NCI-H1092 treated with DMSO at 0.1 percent for 48 hours (cell line): ENCODE measurements at regions not wholly inside any gene's neighbourhood (a gene's known extent, or its start where the extent isn't known, plus 50 kb on each side); places are given as distances from the start of the nearest gene placed in this dataset.

Source experiments
- DNase-seq: peaks from one replicate; lab custom pipeline; 2025; lab: John Stamatoyannopoulos, UW

GRCh38 chr15:62749036-62749815 lies 293.3 kb upstream of the TPM1 start:
- no peak for DNase-seq

DNA sequence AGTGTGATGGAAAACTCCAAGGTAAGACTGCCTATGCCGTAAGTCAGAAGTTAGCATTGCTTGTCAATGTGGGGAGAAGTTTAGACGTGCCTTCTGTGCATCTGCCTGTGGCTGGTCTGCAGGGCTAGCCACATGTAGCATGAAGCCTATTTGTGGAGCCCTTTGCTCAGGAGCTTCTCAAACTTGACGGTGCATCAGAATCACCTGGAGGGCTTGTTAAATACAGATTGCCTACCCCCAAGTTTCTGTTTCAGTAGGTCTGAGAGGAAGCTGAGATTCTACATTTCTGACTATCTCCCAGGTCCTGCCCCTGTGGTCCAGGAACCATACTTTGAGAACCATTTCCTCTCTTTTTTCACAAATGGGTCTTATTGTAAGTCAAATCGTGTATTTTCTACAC lies 292.1 kb upstream of the TPM1 start:
- DNase-seq, result no peak

GRCh38 chr15:62752657-62753517 lies 289.7 kb upstream of the TPM1 start:
- no peak for DNase-seq

DNA sequence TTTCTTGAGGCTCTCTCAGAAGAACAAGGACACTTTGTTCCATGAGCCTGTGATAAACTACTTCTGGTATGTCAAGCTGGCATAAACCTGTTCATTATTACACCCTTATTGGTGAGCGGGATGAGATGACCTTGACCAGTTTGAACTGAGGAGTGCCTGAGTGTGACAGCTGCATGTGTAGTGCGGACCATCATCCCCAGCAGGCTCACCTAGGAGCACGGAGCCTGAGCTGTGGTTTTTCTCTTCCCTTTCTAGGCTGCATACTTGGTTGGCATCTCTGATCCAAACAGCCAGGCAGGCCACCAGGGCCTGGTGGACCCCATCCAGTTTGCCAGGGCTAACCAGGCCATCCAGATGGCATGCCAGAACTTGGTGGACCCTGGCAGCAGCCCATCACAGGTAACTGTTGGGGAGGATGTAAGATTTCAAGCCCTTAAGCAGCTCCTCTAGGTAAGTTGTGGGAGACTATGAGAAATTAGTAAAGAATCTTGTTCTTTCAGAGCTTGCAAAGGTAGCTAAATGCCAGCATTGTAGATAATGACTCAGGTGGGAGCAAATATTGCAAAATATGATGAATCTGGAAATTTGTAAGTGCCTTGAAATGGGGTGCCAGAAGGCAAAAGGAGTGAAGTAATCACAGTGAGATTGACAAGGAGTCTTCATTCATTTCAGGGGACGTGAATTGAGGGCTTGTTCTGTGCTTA lies 288.9 kb upstream of the TPM1 start:
- DNase-seq, result no peak

DNA sequence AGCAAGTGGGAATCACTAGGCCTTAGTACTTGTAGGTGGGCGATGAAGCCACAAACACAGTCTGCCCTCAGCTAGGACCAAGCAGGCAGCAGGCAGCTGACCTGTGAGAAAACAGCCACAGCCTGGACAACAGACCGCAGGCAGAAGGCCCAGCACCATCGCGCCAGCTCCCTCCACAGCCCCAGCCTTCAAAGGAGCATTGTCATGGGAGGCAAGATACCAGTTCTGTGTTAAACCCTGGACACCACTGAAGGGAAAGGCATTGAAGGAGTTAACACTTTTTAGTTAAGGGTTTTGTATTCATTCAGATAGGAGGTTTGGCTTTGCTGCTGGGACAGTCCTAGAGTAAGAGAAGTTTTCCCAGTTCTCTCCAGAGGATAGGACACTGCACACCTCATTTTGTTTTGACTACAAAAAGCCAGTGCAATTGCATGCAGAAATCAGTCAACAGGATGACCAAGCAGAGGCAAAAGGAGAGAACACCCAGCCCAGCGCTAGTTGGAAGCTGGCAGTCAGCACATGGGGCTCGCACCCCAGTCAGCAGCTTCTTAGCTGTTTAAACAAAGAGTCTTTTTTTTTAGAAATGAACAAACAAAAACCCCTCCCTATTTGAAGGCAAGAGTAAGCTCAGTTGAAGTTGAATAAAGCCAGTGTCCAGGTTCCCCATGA lies 286.1 kb upstream of the TPM1 start:
- no peak for DNase-seq

DNA sequence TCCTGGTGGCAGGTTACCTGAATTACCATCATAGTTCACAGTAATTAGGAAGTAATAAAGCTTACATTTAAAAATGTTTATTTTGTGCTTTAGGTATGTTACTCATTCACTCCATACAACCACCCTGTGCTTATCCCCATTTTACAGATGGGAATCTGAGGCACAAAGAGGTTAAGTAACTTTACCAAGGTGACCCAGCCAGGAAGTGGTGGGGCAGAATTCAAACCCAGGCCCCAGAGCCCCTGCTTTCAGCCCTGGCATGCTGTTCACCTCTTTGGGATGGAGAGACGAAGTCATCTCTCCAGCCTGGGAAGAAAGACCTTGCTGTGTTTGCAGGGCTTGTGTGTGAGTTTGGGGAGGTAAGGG lies 285.6 kb upstream of the TPM1 start:
- DNase-seq, result no peak

DNA sequence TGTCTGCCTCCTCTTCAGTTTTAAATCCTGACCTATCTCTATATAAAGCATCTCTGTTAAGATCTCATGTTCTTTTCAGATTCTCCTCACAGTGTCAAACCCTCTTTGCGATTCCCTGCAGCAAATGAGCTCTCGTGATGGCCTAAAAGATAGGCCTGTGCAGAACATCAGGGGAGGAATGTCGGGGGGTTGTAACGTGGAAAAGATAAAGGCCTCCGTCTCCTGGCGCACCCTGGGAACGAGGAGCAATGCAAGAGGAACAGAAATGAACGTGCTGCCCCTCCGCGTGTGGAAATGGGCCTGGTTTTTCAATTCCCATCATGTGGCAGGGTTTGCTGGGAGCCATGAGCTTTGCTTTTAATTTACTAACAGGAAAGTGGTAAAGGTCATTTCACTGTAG lies 285.0 kb upstream of the TPM1 start:
- DNase-seq, result no peak

DNA sequence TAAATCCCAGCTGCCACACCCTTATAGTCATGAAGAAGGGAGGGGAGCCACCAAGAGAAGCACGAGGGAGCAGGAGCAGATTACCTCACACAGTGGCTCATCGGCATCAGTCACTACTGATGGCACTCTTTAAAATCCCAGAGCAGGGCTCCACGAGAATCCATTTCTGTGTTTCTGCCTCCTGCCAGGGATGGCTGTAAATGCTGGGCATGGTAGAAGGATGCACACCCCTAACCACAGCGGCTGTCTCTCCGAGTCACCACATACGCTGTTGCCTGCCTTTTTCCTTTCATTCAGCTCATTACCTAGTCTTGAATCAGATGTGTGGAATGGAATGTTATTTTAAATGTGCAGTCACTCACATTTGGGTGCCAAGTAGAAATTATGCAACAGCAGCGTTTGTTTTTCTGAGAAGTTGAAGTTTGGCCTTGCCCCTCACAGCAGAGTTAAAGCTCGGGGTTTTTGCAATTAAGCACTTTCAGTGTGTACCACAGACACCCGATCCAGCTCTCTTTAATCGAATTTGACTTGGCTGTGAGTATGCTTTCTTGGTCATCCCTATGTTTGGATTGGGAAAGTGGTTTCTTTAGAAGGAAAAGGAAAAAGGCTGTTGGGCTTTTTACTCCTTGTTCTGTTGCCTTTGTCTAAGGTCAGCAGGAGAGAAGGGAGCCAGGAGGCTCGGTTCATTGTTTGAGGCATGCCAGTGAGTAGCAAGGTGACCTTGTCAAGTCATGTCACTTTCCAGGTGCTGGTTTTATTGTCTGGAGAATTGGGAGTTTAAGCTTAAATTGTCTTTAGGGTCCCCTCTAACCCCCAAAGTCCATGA lies 284.2 kb upstream of the TPM1 start:
- DNase-seq, result no peak

DNA sequence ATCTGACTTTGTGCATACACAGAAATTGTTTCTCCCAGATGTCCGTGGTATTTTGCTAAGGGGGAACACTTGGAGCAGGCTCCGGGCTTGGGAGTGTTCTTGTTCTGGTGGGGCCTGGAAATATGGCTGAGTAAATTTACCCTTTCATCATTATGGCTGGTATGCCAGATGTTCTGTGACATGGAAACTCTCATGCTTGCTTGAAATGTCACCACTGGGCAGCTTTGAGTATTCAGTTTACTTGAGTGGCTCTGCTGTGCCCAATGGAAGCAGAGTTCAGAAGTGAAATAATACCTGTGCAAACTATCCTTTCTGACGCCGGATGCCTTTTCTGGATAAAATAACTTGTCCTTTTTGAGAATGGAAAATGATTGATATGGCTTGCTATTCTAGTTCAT lies 283.6 kb upstream of the TPM1 start:
- DNase-seq, result no peak

DNA sequence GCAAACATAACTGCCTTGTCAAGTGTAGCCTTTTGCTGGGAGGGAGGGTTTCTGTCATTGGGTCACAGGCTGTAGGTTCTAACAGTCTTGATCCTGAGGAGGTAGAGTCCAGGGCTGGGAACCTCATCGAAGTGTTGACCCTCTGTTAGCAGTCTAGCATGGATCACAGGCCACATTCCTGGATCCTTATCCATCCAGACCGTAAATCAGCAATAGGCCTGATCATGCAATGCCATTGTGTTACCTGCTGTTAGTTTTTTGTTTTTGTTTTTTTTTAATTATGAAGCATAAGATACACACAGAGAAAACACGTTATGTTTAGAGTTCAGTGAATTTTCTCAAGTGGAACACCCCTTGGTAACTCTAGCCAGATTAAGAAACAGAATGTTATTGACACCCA lies 282.0 kb upstream of the TPM1 start:
- DNase-seq, result no peak

- no peak for DNase-seq
Observed at GRCh38 chr15:62765916-62766315, 276.6 kb upstream of the TPM1 start.

DNA sequence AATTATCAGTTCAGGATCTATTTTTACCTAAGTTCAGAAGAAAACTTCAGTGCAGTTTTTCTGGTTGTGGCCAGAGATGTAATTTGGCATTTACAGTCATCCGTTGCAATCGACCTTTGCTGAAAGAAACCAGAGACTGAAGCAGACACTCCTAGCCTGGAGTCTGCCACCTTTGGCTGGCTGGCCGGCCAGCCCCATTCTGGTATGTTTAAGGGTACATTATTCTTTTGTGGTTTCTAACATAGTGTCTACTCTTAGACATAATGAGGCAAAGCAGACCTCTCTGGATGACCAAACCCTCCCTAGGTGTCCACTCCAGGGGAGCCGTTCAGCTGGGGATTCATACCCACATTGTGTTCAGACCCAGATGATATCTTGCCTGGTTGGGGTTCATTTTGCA lies 275.9 kb upstream of the TPM1 start:
- no peak for DNase-seq

DNA sequence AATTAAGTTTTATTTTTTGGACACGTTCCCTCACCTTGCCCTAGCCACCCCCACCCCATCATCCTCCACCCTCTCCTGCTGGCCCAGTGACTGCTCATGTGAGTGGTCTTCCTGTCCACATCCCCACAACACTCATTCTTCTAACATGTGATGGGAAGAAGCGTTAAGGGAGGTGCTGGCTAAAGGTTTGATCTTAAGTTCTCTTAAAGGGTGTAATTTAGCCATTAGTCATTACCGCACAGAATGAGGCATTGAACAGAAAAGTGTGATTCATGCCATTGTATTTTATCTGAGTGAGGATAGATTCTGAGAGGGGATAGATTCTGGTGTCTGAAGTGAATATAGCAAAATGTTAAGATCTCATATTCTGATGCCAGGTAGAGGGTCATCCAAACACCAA lies 272.9 kb upstream of the TPM1 start:
- DNase-seq, result no peak

DNA sequence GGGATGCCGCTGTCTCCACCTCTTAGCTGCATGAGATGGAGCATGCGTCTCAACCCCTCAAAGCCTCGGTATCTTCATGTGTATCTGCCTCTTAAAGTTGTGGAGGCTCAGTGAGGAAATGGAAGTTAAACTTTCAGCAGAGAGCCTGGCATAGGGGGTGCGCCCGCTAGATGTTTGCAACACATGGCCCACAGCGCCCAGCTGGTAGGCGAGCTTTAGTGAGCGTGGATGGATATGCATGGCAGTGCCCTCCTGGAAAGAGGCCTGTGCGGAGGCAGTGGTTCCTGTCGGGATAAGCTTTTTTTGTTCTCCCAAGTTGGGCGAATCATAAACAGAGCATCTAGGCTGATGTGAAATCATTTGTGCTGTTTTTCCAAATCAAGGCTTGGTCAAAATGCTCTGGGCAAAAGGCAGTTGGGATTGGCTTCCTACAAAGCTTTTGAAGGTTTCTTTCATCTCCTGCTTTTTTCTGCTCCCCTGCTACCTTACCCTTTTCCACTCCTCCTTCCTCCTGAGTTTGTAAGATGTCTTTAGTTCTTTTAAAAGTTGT lies 272.4 kb upstream of the TPM1 start:
- no peak for DNase-seq

- DNase-seq, result no peak
Observed at GRCh38 chr15:62770752-62771151, 271.8 kb upstream of the TPM1 start.

DNA sequence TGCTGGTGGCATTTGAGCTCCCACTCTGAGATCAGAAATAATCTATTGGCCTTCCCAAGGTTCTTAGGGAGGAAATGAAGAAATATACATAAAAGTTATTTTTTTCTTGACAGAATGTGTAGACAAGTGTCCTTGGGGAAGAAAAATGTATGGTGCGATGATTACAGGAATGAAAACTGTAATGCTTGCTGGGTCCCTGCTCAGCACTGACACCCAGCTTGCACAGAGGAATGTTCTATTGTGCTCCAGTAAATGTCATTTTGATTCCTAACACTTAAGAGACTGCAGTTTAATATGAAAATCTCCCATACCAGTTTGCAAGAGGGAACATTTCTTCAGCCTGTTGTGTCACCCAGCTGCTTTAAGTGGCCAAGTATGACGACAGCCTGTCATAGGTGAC lies 271.3 kb upstream of the TPM1 start:
- no peak for DNase-seq

GRCh38 chr15:62773369-62774165 lies 269.0 kb upstream of the TPM1 start:
- DNase-seq, result no peak

DNA sequence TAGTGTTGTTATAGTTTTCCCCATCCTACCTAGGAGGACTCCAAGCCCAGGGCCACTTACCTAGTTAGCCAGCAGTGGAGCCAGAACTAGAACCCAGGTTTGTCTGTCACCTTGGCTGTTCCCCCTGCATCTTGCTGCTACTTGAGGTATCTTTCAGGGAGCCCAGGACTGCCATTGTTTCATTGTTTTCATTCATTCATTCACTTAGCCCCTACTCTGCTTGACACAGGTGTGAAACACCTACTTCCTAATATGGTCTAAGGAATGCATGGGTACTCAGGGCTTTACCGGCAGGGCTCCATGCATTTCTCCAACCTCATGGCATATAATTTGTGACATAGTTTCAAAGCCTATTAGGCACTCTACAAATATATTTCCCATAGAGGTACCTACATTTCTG lies 266.6 kb upstream of the TPM1 start:
- no peak for DNase-seq

DNA sequence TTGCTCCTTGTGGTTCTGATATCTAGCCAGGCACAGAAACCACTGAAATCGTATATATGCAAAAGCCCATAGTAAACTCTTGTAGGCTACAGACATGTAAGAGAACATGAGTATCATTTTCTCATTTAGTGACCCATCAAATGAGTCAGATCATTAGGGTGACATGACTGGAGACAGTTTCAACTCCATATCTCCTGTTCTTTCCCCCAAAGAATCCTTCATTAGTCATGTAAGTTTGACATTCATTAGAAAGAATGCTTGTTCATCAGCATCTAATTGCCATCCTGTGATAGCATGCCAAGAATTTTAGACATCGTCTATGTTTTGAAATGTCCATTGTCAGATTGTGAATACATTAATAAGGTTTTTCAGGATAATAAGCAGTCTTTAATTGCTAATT lies 264.9 kb upstream of the TPM1 start:
- no peak for DNase-seq

DNA sequence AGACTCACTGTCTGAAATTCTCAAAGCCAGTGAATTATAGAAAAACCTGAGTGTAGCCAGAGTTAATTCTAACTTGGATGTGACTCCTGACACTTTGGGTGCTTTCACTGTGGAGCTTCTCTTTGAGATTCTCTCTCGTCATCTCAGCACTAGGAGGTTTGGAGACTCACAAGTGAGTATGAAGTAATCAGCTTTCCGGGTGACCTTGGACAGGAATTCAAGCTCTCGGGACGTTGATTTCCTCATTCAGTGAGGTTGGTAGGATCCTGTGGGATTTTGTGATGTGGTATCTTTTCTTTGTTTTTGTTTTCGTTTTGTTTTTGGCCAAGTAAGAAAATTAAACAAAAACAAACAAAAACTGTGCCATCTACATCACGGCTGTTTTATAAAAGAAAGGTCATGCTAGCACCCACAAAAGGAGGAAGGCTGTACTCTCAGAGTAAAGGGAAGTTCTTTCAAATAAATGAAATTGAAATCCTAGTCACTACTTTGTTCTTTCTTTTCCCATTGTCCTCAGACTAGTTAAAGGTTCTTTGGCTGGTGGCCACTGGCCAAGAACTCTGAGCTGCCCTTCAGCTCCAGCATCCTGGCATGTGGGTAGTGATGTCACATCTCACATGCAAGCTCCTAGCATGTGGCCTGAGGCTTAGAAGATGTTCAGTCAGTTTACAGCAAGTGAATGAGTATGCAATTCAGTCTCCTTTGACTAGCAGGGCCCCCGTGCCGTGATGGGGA lies 263.3 kb upstream of the TPM1 start:
- no peak for DNase-seq
